ENCODE measurements at regions not wholly inside any gene's neighbourhood (a gene's known extent, or its start where the extent isn't known, plus 50 kb on each side); places are given as distances from the start of the nearest gene placed in this dataset.

- DNase-seq (ENCODE audit: low read depth), result no peak
These were observed 98.5 kb upstream of the GJB5 start for GRCh38 chr1:34656299-34656698.

DNA sequence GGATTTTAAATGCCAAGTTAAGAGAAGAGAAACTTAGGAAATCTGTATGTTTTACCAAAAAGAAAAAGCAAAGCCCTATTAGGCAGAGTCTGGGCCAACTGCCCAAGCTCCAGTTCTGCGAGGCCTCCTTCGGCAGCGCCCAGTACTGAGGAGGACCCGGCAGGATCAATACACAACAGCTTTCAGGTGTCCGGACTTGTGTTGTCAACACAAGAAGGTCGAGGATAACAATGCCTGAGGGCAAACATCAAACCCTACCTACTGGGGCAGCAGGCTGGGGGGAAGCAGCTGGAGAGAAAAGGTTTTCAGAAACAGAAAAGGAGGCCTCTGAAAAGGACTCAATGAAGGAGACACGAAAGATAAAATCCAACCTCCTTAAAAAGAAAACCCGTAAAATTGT, 98.1 kb upstream of the GJB5 start:
- DNase-seq (ENCODE audit: low read depth), result no peak

DNA sequence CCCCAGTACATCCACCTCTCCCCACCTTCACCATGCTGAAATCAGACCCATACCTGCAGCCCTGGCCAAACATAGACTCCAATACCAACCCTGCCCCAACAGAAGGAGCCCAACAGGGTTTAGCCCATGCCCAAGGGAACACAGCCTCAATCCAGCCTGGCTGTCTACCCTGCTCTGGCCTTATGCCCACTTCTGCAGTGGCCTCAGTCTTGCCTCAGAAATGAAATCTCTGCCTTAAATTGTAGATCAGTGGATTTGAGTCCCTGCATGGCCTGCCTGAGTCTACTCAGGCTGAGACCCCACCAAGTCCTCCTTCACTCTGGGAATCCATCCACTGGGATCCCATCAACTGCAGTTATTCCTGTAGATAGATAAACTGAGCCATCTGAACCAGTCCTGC, 97.6 kb upstream of the GJB5 start:
- DNase-seq (ENCODE audit: low read depth), result no peak

DNA sequence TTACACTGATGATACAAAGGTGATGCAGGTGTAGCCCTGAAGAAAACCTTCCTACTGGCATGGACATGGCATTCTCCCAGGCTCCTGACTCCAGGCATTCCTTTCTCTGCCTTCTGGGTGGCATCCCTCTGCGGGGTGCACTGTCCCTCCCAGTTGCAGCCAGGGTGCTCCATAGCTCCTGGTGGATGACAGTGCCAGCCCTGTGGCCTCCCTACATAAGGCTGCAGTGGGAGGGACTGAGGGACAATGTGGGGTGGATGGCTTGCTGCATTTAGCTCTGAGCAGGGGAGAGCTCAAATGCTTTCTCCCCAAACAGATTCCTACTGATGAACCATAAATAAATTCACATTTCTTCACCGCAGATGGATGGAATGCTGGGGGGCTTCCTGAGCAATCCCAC, 97.0 kb upstream of the GJB5 start:
- DNase-seq (ENCODE audit: low read depth), result no peak

- DNase-seq (ENCODE audit: low read depth), result peak; percentile 34
These were observed 91.8 kb upstream of the GJB5 start for GRCh38 chr1:34663031-34663430.

GRCh38 chr1:34668063-34668462, 86.8 kb upstream of the GJB5 start:
- DNase-seq (ENCODE audit: low read depth), result no peak

GRCh38 chr1:34670982-34671381, 83.9 kb upstream of the GJB5 start:
- no peak for DNase-seq (ENCODE audit: low read depth)

GRCh38 chr1:34671887-34672286, 83.0 kb upstream of the GJB5 start:
- DNase-seq (ENCODE audit: low read depth), result no peak

DNA sequence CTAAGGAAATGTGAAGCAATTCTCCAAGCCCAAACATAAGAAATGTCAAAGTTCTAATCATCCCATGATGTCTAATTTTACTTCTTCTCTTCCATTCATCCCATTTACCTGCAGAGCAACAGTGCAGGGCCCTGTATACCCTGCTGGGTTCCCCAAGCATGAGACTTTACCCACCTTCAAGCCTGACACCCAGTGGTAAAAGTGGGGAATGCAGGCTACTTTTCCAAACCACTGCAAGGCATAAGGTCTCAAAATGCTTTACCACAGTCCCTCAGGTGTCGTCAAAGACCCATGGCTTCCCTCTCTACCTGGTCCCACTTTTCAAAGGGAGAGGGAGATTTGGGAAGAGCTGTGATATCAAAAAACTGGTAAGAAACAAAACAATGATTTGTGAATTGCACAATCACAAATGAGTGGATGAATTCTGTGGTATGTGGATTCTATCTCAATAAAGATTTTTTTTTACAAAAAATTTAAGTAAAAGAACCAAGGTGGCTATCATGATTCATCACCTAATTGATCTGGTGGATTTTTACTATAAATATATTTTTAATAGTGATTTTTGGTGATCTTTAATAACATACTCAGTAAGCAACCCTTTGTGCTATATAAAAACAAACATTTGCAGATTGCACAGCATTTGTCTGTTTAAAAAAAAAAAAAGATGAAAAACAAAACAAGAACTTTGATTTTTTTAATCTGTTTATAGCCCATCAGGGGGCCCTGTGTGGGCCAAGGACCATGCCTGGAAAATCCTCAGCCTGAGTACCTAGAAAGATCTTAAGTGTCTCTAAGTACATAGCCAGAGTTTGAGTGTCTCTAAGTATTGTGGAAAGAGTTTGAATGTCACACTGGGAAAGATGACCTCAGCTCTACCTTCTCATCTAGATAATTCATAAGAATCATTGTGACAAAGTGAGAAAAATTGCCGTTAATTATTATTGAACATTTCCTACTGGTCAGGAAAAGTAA, 73.1 kb upstream of the GJB5 start:
- DNase-seq (ENCODE audit: low read depth), result peak; percentile 35

DNA sequence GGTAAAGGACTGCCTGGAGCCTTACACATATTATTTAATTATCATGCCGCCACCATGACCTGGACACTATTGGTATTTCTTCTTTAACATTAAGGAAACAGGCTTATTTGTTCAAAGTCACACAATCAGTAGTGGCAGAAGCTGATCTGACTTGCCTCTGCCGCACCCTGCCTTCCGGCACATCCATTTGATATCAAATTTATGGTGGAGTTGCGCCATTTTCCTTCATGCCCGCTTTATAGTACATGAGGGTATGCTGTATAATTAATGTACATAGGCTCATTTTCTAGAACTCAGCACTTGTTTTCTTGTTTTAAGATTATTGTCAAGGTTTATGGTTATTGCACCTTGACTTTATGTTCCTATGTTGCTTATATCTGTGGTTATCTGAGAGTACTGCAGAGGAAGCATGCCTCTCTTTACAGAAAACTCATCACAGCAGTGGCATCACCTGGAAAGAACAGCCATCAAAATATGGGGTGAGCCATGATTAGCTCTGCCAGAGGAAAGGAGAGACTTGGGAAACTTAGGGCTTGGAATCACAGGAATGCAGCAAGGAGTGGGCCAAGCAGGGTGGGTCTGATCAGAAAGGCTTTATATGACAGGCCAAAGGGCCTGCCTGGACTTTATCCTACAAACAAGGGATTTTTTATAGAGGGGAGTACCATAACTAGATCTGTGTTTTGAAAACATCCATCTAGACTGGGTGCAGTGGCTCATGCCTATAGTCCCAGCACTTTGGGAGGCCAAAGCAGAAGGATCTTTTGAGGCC, 72.2 kb upstream of the GJB5 start:
- DNase-seq (ENCODE audit: low read depth), result no peak

DNA sequence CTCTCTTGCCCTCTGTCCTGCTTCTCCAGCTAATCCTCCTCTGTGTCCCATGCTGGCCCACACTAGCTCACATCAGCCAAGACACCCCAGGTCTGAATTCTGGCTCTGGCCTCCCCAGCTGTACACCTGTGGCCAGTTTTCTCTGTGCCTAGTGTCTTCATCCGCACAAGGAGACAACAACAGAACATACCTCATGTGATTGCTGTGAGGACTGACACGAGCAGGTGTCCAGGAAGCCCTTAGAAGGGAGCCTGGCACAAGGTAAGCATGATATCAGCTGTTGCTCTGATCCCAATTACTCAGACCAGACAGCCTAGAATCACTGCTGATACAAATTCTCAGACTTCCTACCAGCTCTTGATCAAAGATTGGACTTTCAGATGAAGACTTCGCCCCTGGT, 71.2 kb upstream of the GJB5 start:
- no peak for DNase-seq (ENCODE audit: low read depth)

DNA sequence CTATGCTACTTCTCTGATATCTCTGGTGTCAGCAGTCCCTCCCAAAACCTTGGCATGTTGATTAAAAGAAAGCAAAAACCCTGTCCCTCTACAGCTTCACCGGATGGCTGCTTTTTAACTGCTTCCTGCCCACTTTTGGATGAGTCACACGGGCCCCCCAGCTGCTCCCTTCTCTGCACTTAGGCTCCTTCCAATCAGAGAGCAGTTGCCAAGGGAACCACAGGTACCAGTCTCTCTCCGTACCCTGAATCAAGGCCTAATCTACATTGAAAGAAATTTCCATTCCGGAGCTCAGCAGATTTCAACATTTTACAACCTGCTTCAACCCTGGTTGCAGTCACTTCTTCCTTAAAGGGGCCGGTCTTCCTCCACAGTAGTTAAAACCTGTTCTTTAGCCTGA, 70.6 kb upstream of the GJB5 start:
- no peak for DNase-seq (ENCODE audit: low read depth)

DNA sequence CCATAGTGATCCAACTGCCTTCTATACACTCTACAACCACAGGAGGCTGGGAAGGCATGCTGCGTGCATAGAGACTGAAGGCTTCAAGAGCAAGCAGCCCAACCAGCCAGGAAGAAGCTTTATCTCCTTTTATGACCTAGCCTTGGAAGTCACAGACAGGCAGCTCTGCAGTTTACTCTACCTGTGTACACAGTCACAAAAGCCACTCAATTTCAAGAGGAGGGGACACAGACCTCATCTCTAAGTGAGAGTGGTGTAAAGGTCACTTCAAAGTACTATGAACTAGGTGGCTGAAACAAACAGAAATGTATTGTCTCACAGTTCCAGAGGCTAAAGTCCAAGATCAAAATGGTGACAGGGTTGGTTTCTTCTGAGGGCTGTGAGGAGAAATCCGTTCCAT, 69.6 kb upstream of the GJB5 start:
- DNase-seq (ENCODE audit: low read depth), result no peak

GRCh38 chr1:34686531-34686930, 68.3 kb upstream of the GJB5 start:
- DNase-seq (ENCODE audit: low read depth), result no peak

DNA sequence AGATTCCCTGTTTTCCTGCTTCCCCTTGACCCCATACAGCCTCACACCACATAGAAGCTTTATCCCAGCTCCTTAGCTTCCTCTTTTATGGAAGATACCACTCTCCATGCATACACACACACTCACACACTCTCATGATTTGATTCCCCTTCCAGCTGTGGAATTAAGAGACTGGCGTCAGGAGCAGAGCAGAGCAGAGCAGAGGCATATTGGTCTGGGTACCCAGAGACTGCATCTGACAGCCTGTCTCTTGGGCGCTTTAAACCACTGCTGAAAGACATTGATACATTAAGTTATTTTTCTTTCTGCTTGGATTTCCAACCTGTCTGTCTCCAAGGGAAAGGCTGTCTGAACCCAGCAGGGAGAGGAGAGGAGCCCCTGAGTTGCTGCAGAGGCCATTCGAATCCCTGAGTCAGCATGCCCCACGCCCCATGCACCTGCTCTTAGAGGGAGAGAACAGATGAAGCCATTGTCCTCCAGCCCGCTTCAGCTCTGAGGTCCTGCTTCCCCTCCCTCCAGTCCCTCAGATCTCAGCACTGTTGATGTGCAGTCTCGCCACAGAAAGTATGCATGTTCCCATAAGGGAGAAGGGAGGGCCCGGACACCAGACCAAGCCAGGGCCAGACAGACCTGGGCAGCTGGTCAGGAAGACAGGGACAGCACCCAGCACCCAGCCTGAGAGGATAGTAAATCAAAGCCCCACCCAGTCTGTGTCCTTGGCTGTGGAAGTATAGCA, 66.7 kb upstream of the GJB5 start:
- DNase-seq (ENCODE audit: low read depth), result no peak

DNA sequence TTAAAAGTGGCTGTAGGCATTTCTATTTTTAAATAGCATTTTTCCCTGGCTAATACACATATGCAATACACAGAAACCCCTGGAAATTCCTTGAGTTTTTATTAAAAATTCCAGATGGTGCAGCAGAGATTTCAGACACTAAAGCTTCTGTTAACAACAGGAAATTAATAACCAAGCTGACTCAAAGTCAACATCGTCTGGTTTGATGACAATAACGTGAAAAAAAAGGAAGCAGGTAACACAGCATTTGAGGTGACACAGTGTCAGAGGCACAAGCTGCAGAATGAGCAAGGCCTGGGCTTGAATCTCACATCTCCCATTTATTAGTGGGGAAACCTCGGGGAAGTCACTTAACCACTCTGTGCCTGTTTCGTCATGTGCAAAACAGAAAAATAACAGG, 64.6 kb upstream of the GJB5 start:
- no peak for DNase-seq (ENCODE audit: low read depth)

DNA sequence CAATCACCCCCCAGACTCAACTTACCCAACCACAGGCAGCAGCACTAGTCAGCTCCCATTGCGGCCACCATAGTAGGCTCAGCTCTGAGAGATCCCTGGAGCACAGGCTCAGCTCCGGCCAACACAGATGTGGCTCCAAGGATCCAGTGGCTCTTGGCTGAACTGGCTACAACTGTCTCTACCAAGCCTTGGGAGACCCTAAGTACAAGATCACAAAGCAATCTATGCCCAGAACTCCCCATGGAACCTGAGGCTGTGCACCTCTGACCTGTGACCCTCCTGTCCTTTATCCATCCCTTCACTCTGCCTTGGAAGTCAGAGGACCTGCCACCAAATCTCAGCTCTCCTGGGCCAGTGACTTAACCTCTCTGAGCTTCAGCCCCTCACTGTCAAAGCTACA, 61.8 kb upstream of the GJB5 start:
- DNase-seq (ENCODE audit: low read depth), result no peak

DNA sequence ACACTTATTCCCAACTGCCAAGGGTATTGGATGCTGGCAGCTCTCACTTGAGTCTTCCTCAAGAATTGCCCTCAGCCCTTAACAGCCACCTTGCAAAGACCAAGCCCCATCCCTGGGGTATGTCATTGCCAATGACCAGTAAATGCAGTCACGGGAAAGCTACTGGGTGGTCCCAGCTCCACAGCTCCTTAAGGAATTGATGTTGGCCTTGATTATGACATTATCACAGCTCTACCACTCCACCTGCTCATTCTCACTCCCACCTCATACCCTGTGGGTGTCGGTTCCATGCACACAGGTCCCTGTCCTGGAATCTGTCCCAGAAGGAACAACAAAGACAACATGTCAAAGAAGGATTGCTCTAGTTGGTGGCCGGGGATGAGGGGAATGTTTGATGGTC, 60.5 kb upstream of the GJB5 start:
- DNase-seq (ENCODE audit: low read depth), result no peak

GRCh38 chr1:34695580-34695979, 59.3 kb upstream of the GJB5 start:
- no peak for DNase-seq (ENCODE audit: low read depth)

DNA sequence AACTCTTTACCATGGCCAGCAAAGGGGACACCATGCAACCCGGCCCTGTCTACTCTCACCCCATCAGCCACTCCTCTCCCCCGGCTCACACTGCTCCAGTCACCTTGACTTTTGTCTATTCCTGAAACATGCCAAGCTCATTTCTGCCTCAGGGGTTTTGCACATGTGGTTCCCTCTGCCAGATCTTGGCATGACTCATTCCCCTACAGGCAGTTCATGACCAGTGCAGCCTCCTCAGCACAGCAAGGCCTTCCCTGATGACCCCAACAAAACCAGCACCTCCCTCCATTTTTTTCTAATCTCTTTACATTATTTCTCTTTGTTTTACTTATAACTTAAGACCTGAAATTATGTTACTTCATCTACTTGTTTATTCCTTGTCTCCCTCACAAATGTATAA, 58.6 kb upstream of the GJB5 start:
- DNase-seq (ENCODE audit: low read depth), result no peak

DNA sequence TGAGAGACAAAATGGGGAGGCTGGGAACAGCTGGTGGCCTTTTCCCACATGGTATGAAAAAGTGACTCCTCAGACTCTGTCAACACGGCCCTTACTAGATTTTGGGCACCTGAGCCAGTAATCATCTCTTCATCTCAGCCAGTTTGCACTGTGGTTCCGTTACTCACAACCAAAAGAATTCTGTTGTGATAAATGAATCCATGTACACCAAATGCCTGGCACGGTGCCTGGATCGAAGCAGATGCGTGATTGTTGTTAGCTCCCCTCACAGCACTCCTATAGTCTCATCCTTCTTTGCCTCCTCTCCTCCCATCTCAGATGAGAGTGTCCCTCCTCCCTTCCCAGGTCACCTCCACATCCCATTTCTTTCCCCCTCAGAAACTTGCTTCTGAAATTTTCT, 57.9 kb upstream of the GJB5 start:
- no peak for DNase-seq (ENCODE audit: low read depth)

- DNase-seq (ENCODE audit: low read depth), result no peak
These were observed 57.0 kb upstream of the GJB5 start for GRCh38 chr1:34697818-34698217.

Measured in CMK (cell line).